Endothelial cell of umbilical vein (primary cell): ENCODE measurements at regions not wholly inside any gene's neighbourhood (a gene's known extent, or its start where the extent isn't known, plus 50 kb on each side); places are given as distances from the start of the nearest gene placed in this dataset.

Source experiments
- BruUV-seq: library from RNA; stranded (reverse); fragments of 400-500 nt; replicated peaks from 2 replicates; lab custom pipeline; 2021; lab: Mats Ljungman, UMichigan
- CTCF ChIA-PET: fragments of 300-600, 350-600 bp; sonication (Branson Sonifier 250); formaldehyde crosslinking; loops from one replicate; lab custom pipeline; 2021; ENCODE audit warnings: antibody characterized with exemption, inconsistent platforms; lab: Charles Lee
- POLR2A ChIA-PET: fragments of 300-600, 350-600 bp; sonication (Branson Sonifier 250); formaldehyde crosslinking; loops from one replicate; lab custom pipeline; 2021; ENCODE audit warnings: antibody characterized with exemption, inconsistent platforms; lab: Charles Lee
- DNase-seq: peaks from one replicate; pipeline ENCODE4 v3.0.0-alpha.2; 2011; ENCODE audit warnings: low read depth, low spot score
- FAIRE-seq: peaks from 2 replicates; lab custom pipeline; 2011; peaks lifted over from hg19 to GRCh38; lab: Jason Lieb, UNC
- H2AFZ ChIP-seq: 2 replicates; pipeline ENCODE4 v1.6.0; 2012; ENCODE audit warnings: low read depth, low read length, control low read depth, inconsistent platforms
- H3K27ac ChIP-seq: 2 replicates; pipeline ENCODE4 v1.5.1; 2011; ENCODE audit warnings: low read depth, mild to moderate bottlenecking, control low read depth, low read length, moderate library complexity; ENCODE audit not compliant: insufficient read depth
- H3K27me3 ChIP-seq, 2 experiments: 2 replicates each; pipeline versions ENCODE4 v1.6.0 to v1.6.1; 2011; ENCODE audit warnings: low read length in 2 of 2, mixed read lengths in 1 of 2; ENCODE audit not compliant: control insufficient read depth in 2 of 2, insufficient read depth in 2 of 2
- H3K36me3 ChIP-seq, 2 experiments: 2 replicates in 1 of 2; 3 replicates in 1 of 2; pipeline ENCODE4 v1.5.1; 2011; ENCODE audit warnings: low read length in 2 of 2, mild to moderate bottlenecking in 1 of 2, moderate library complexity in 1 of 2; ENCODE audit not compliant: control insufficient read depth in 2 of 2, insufficient read depth in 2 of 2; ENCODE audit errors: extremely low read depth in 1 of 2
- H3K4me1 ChIP-seq: 3 replicates; pipeline ENCODE4 v1.5.1; 2011; ENCODE audit warnings: mild to moderate bottlenecking, low read length; ENCODE audit not compliant: control insufficient read depth, insufficient read depth; ENCODE audit errors: extremely low read depth
- H3K4me2 ChIP-seq: 2 replicates; pipeline ENCODE4 v1.6.1; 2011; ENCODE audit warnings: low read length, control low read depth, mixed read lengths; ENCODE audit not compliant: insufficient read depth
- H3K4me3 ChIP-seq, 3 experiments: fragments of 200-600 bp in 1 of 3; sonication (generic), shearing (Covaris generic) in 1 of 3; replicated peaks in 1 of 3; 2 replicates each; pipeline ENCODE4 v1.5.1; 2011 to 2016; ENCODE audit warnings: control low read depth in 3 of 3, low read length in 3 of 3, mild to moderate bottlenecking in 2 of 3, inconsistent platforms in 1 of 3, low read depth in 1 of 3, moderate library complexity in 1 of 3; ENCODE audit not compliant: insufficient read depth in 1 of 3
- H3K79me2 ChIP-seq: 2 replicates; pipeline ENCODE4 v1.6.0; 2012; ENCODE audit warnings: low read length, inconsistent platforms; ENCODE audit not compliant: control insufficient read depth, insufficient read depth
- H3K9ac ChIP-seq: replicated peaks from 2 replicates; pipeline ENCODE3; 2011; ENCODE audit warnings: low read length, control low read depth; ENCODE audit not compliant: insufficient read depth; ENCODE audit errors: extremely low read depth
- H3K9me1 ChIP-seq: replicated peaks from 3 replicates; pipeline ENCODE4 v1.6.0; 2011; ENCODE audit warnings: mild to moderate bottlenecking, low read length; ENCODE audit not compliant: control insufficient read depth, insufficient read depth; ENCODE audit errors: extremely low read depth
- H3K9me3 ChIP-seq: replicated peaks from 2 replicates; pipeline ENCODE4 v1.5.1; 2012; ENCODE audit warnings: low read length, inconsistent platforms; ENCODE audit not compliant: control insufficient read depth, insufficient read depth
- H4K20me1 ChIP-seq: replicated peaks from 2 replicates; pipeline ENCODE3; 2011; ENCODE audit warnings: mild to moderate bottlenecking, low read length; ENCODE audit not compliant: control insufficient read depth, insufficient read depth; ENCODE audit errors: extremely low read depth
- EZH2 ChIP-seq: IDR thresholded peaks from 2 replicates; pipeline ENCODE4 v1.6.1; 2012; ENCODE audit warnings: borderline replicate concordance, low read depth, mild to moderate bottlenecking, moderate library complexity, low read length, inconsistent platforms; ENCODE audit not compliant: severe bottlenecking
- FOS ChIP-seq: IDR thresholded peaks from 2 replicates; pipeline ENCODE4 v1.6.1; 2011; ENCODE audit warnings: mild to moderate bottlenecking, low read length, moderate library complexity, borderline replicate concordance; ENCODE audit not compliant: insufficient read depth
- GATA2 ChIP-seq: IDR thresholded peaks from 2 replicates; pipeline ENCODE4 v1.7.0; 2011; ENCODE audit warnings: low read depth, mild to moderate bottlenecking, moderate library complexity, mixed read lengths, low read length; ENCODE audit not compliant: insufficient read length, insufficient read depth
- JUN ChIP-seq: IDR thresholded peaks from 2 replicates; pipeline ENCODE4 v1.6.1; 2011; ENCODE audit warnings: borderline replicate concordance, low read depth; ENCODE audit not compliant: insufficient read length, insufficient read depth
- MYC ChIP-seq: IDR thresholded peaks from one replicate; pipeline ENCODE4 v1.6.1; 2011; ENCODE audit warnings: mild to moderate bottlenecking, low read depth, low read length
- POLR2A ChIP-seq: IDR thresholded peaks from 2 replicates; pipeline ENCODE4 v1.6.1; 2012; ENCODE audit warnings: low read depth, mild to moderate bottlenecking, control low read depth, low read length
- POLR2AphosphoS5 ChIP-seq: IDR thresholded peaks from 2 replicates; pipeline ENCODE4 v1.6.1; 2012; ENCODE audit warnings: low read depth, mild to moderate bottlenecking, control low read depth, low read length, moderate library complexity; ENCODE audit not compliant: insufficient read depth
- dilution Hi-C: fragments of 300-500 bp; cut with MboI; formaldehyde crosslinking; loops from one replicate; pipeline ENCODE4 v1.15.0; 2019; ENCODE audit warnings: low sequenced_read_pairs; ENCODE audit not compliant: extremely low pct_ligation_motif_present
- intact Hi-C: fragments of 100-400 bp; cut with micrococcal nuclease; formaldehyde crosslinking; loops from one replicate; pipeline ENCODE4 v1.10.0; 2022
- TF ChIP-seq, protein P1 (sequence below): IDR thresholded peaks from 2 replicates; pipeline ENCODE4 v1.6.1; 2011; ENCODE audit not compliant: insufficient read depth, insufficient read length
- TF ChIP-seq, protein P2 (sequence below), 2 donors: IDR thresholded peaks; 1 replicate in 1 of 2; 2 replicates in 1 of 2; pipeline ENCODE4 v1.5.1; 2011; ENCODE audit warnings: low read length in 2 of 2, mild to moderate bottlenecking in 2 of 2, moderate library complexity in 2 of 2, control low read depth in 1 of 2, inconsistent platforms in 1 of 2, low read depth in 1 of 2; ENCODE audit not compliant: insufficient read depth in 1 of 2; ENCODE audit errors: extremely low read depth in 1 of 2

DNA sequence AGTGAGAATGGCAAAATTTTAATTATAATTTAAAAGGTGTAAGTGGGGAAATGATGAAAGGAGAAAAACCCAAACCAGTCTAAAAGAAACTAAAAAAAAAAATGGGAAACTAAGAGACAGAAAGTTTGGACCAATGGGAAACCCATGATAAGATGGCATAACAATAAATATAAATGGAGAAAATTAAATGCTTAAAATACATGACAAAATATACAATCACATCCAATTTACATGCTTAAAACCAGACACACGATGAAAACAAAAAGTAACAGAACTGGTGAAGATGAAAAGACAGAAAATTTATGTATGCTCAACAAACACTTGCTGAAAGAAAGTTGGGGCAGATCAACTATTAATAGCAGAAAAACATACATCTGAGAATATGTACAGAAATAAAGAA lies 1471.1 kb downstream of the TBC1D22A start:
- intact Hi-C loops (no loop called here), dilution Hi-C loops (no loop called here)
- no peak for DNase-seq
- no peak overlapping the region for H3K4me2 ChIP-seq
- no peaks in the 10 kb centered on the region for H3K4me1 ChIP-seq
- no peak overlapping the region for H3K27ac ChIP-seq
- ChIA-PET POLR2A (no interaction called here), CTCF (no interaction called here)
- no peaks in the 10 kb centered on the region for H3K79me2 ChIP-seq
- BruUV-seq: no TSS peak
- no peak overlapping the region for H3K4me3 ChIP-seq
- no peak for FAIRE-seq
- no peaks in the 10 kb centered on the region for H3K36me3 ChIP-seq
- H3K9me3 ChIP-seq: peaks cover 8% of the 10 kb centered on the region
- no peak overlapping the region for H2AFZ ChIP-seq
- no peaks in the 10 kb centered on the region for H4K20me1 ChIP-seq
- H3K9me1 ChIP-seq: no peaks in the 10 kb centered on the region
- no peaks in the 10 kb centered on the region for H3K27me3 ChIP-seq
- no peak overlapping the region for H3K9ac ChIP-seq
- TF ChIP-seq FOS: no peak
- TF ChIP-seq POLR2A: no peak
- no peak for TF ChIP-seq MYC
- no peak for TF ChIP-seq GATA2
- TF ChIP-seq, protein P1, sequence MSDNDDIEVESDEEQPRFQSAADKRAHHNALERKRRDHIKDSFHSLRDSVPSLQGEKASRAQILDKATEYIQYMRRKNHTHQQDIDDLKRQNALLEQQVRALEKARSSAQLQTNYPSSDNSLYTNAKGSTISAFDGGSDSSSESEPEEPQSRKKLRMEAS: no peak
- TF ChIP-seq EZH2: no peak
- no peak for TF ChIP-seq POLR2AphosphoS5
- no peak for TF ChIP-seq JUN
- TF ChIP-seq, protein P2, sequence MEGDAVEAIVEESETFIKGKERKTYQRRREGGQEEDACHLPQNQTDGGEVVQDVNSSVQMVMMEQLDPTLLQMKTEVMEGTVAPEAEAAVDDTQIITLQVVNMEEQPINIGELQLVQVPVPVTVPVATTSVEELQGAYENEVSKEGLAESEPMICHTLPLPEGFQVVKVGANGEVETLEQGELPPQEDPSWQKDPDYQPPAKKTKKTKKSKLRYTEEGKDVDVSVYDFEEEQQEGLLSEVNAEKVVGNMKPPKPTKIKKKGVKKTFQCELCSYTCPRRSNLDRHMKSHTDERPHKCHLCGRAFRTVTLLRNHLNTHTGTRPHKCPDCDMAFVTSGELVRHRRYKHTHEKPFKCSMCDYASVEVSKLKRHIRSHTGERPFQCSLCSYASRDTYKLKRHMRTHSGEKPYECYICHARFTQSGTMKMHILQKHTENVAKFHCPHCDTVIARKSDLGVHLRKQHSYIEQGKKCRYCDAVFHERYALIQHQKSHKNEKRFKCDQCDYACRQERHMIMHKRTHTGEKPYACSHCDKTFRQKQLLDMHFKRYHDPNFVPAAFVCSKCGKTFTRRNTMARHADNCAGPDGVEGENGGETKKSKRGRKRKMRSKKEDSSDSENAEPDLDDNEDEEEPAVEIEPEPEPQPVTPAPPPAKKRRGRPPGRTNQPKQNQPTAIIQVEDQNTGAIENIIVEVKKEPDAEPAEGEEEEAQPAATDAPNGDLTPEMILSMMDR (IDR thresholded peaks at IDR 0.05; ENCODE audit: extremely low read depth in 1 of 2, insufficient read depth in 1 of 2, low read depth in 1 of 2, low read length in 2 of 2): no peak
